SK-N-MC (cell line): ENCODE measurements at regions not wholly inside any gene's neighbourhood (a gene's known extent, or its start where the extent isn't known, plus 50 kb on each side); places are given as distances from the start of the nearest gene placed in this dataset.
"Not testable (repeated sequence)": the region's sequence is repeated elsewhere in the genome, so short reads cannot be mapped to it uniquely, and the experiment has no call there.

Experiments used
- DNase-seq: peaks from one replicate; pipeline ENCODE4 v3.0.0-alpha.2; 2011; ENCODE audit warnings: low read depth, low spot score
- H3K27ac ChIP-seq: fragments of 200-600 bp; sonication (generic); 2 replicates; pipeline ENCODE4 v1.5.1; 2016; ENCODE audit warnings: mixed run types
- H3K36me3 ChIP-seq: fragments of 200-600 bp; sonication (generic); 2 replicates; pipeline ENCODE4 v1.6.1; 2017; ENCODE audit warnings: antibody characterized with exemption, low read length, mixed read lengths; ENCODE audit not compliant: insufficient read depth
- H3K4me3 ChIP-seq: fragments of 200-600 bp; sonication (generic); 2 replicates; pipeline ENCODE4 v1.5.1; 2016
- H3K9ac ChIP-seq: fragments of 200-600 bp; sonication (generic); 2 replicates; pipeline ENCODE4 v1.8.0; 2017; ENCODE audit warnings: mixed run types, mixed read lengths; ENCODE audit not compliant: insufficient read length
- H3K9me3 ChIP-seq: fragments of 200-600 bp; sonication (generic); 2 replicates; pipeline ENCODE4 v1.6.1; 2017; ENCODE audit warnings: low read depth, mild to moderate bottlenecking, antibody characterized with exemption, low read length, moderate library complexity, mixed read lengths
- EZH2 ChIP-seq: fragments of 200-600 bp; sonication (generic); IDR thresholded peaks from one replicate; pipeline ENCODE4 v1.6.1; 2017; ENCODE audit warnings: antibody characterized with exemption
- FOXP2 ChIP-seq: optimal IDR thresholded peaks from 2 replicates; pipeline ENCODE3; 2011; ENCODE audit warnings: mild to moderate bottlenecking, moderate library complexity; ENCODE audit not compliant: insufficient read depth; ENCODE audit errors: extremely low read length, control extremely low read depth
- POLR2AphosphoS5 ChIP-seq: IDR thresholded peaks from 2 replicates; pipeline ENCODE4 v1.6.1; 2012; ENCODE audit warnings: mild to moderate bottlenecking, low read depth, low read length, borderline replicate concordance

DNA sequence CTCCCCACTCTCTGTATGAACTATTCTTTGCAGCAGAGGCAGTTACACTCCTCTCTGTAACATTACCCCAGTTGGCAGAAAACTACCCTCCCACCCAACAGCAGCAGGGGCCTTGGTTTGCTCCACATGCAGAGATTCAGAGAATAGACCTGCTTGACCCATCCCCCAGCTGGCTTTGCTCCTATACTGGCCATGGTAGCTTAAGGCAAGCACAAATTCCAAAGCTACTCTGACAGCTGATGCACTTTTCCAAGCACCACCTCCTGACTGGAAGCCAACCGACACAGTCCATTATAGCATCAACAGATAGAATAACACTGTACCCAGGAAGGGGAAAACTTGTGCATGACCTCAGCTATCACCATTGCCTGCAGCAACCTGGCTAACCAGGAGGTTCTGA lies 846.5 kb upstream of the NCAM2 start:
- H3K27ac ChIP-seq = no peak overlapping the region
- DNase-seq = no peak
- H3K4me3 ChIP-seq = no peak overlapping the region
- no peak overlapping the region for H3K9ac ChIP-seq
- TF ChIP-seq FOXP2 = no peak
- no peak for TF ChIP-seq EZH2
- no peak for TF ChIP-seq POLR2AphosphoS5
- H3K9me3 ChIP-seq = no peaks in the 10 kb centered on the region
- H3K36me3 ChIP-seq = no peaks in the 10 kb centered on the region

DNA sequence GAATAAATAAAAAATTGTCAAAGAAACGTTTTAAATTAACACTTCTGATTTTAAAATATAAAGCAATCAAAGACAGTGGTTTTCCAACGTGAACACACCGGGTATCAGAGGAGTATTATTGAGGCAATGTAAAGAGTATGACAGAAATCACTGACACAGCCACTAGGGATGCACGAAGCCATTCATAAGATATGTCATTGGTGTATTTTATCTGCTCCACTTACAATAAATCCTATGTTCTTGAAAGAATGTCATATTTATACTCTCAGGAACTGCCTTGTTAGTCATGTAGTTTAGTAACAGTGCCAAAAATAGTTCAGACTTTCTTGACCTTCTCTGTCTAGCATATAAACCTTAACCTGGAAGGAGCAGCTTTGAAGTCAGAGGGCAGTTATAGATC lies 835.0 kb upstream of the NCAM2 start:
- TF ChIP-seq POLR2AphosphoS5 (no peak), EZH2 (no peak), FOXP2 (no peak)
- Histone ChIP-seq H3K4me3 (no peak overlapping the region), H3K36me3 (no peaks in the 10 kb centered on the region), H3K27ac (no peak overlapping the region), H3K9ac (no peak overlapping the region), H3K9me3 (no peaks in the 10 kb centered on the region)
- DNase-seq = no peak

DNA sequence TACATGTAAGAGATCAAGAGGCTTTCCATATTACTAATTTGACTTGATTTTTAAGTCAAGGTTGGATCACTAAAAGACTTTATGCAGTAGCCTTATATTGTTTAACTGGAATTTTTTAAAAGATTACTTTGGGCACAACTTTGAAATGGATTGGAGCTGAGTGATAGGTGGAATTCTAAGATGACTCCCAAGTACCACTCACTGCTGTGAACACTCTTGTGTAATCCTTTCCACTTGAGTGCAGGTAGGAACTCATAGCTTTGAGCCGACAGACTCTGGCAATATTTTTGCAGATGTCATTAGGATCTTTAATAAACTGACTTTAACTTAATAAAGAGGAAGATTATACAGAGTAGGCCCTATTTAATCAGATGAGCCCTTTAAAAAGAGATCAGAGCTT lies 831.1 kb upstream of the NCAM2 start:
- H3K9ac ChIP-seq = no peak overlapping the region
- TF ChIP-seq FOXP2 (no peak), POLR2AphosphoS5 (no peak), EZH2 (no peak)
- H3K36me3 ChIP-seq = no peaks in the 10 kb centered on the region
- no peaks in the 10 kb centered on the region for H3K9me3 ChIP-seq
- H3K27ac ChIP-seq = no peak overlapping the region
- H3K4me3 ChIP-seq = no peak overlapping the region
- DNase-seq = no peak

DNA sequence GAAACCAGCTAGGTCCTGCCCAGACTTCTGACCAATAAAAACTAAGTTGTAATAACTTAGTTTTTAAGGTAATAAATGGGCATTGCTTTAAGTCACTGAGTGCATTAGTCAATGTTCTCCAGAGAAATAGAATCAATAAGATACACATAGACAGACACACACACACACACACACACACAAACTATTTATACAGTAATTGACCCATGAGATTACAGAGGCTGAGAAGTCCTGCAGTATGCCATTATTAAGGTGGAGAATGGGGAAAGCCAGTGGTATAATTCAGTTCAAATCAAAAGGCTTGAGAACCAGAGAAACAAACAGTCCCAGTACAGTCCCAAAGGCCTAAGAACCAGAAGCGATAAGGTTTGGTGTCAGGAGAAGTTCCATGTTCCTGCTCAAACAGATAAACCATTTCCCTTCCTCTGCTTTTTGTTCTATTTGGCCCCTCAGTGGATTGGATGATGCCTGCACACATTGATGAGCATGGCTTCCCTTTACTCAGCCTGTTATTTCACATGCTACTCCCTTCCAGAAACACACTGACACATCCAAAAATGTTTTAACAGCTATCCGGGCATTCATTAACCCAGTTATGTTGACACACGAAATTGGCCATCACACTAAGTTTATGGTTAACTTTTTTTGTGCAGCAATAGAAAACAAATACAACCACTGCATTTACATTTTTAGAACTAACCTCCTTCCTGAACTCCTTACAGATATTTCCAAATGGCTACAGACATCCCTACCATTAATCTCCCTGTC lies 828.2 kb upstream of the NCAM2 start:
- H3K9me3 ChIP-seq = no peaks in the 10 kb centered on the region
- H3K4me3 ChIP-seq = no peak overlapping the region
- no peak for DNase-seq
- TF ChIP-seq EZH2 = no peak
- TF ChIP-seq POLR2AphosphoS5 = no peak
- TF ChIP-seq FOXP2 = no peak
- no peak overlapping the region for H3K9ac ChIP-seq
- no peaks in the 10 kb centered on the region for H3K36me3 ChIP-seq
- H3K27ac ChIP-seq = no peak overlapping the region

DNA sequence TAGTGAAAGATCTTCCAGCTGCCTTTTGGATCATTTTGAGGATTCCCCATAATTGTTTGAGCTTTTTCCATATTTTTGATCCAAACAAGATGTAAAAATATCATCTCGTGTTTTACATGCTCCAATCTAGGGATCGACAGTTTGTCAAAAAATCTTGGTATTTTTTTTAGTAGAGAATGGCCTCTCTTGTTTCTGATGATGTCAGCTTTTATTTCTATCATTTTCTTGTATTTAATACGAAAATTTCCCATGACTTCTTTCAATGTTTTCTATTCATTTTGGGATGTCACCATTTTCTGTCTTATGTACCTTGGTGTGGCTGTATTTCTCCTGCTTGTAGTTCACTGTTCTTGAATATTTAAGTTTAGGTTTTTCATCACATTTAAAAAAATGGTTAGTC lies 812.0 kb upstream of the NCAM2 start:
- no peak for TF ChIP-seq EZH2
- no peak for TF ChIP-seq FOXP2
- DNase-seq = no peak

DNA sequence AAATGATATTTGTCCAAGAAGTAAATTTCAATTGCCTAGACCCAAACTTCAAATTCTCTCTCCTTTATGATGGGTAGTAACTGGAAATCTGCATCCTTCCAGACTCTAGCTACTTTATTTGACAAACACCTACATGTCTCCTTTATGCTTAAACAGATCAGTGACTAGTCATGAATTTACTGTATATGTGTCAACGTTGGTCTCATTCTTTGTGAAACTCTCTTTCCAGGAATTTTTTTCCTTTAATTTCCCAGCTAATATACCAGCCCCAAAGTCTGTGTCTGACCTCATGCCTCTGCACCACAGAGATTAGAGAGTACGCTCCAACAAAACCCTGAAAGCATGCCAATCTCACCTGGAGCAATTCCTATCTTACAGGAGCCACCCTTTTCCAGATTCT lies 811.2 kb upstream of the NCAM2 start:
- TF ChIP-seq FOXP2 = no peak
- TF ChIP-seq POLR2AphosphoS5 = no peak
- TF ChIP-seq EZH2 = no peak
- DNase-seq = no peak
- Histone ChIP-seq H3K9ac (no peak overlapping the region), H3K9me3 (no peaks in the 10 kb centered on the region), H3K27ac (no peak overlapping the region), H3K4me3 (no peak overlapping the region), H3K36me3 (no peaks in the 10 kb centered on the region)

More for the DNA sequence above, 812.0 kb upstream of the NCAM2 start:
- H3K4me3 ChIP-seq = no peak overlapping the region
- no peaks in the 10 kb centered on the region for H3K36me3 ChIP-seq
- no peaks in the 10 kb centered on the region for H3K9me3 ChIP-seq
- H3K9ac ChIP-seq = no peak overlapping the region
- H3K27ac ChIP-seq = no peak overlapping the region

DNA sequence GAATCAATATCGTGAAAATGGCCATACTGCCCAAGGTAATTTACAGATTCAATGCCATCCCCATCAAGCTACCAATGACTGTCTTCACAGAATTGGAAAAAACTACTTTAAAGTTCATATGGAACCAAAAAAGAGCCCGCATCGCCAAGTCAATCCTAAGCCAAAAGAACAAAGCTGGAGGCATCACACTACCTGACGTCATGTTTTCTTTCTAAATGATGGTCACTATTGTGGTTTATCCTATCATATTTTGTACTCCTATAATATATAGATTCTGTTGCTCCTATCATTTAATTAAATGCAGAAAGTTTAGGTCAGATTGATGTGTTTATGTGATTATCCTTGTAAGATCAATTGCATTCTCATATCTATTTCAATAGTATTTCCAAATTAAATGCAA lies 796.9 kb upstream of the NCAM2 start:
- H3K9me3 ChIP-seq, H3K27ac ChIP-seq, H3K4me3 ChIP-seq, DNase-seq, H3K36me3 ChIP-seq, H3K9ac ChIP-seq: not testable (repeated sequence)

DNA sequence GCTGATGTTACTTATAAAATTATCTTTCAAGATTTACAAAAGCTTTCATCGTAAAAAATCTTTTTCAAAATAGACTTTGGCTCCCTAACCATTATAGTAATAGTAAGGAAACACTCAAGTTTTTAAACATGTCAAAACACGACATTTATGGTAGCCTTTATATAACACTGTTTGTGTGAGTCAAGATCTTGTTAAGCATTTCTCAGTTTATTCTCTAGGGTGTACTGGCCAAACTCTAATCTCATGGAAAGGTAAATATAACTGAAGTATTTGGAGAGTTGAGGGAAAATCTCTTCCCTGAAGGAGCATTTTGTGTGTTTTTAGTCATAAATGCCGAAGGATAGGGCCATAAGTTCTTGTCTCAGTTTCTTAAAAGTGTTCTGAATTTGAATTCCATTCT lies 790.9 kb upstream of the NCAM2 start:
- no peak overlapping the region for H3K4me3 ChIP-seq
- no peaks in the 10 kb centered on the region for H3K9me3 ChIP-seq

DNA sequence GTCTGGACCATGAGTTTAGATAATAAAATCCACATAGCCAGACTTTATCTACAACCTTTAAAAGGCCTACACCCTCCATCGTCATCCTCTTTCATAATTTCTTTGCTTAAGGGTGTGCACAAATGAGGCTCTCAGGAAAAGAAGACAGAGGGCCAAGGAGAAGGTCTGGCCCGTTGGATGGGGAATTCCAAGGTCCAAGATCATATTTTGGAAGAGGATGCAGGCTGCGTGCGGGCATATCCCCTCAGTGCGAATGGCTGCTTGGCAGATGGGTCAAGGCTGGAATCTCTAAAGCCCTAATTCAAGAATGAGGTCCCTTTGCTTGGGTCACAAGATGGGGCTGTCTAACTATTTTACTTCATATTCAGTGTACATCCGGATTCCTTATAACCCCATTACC lies 782.2 kb upstream of the NCAM2 start:
- no peaks in the 10 kb centered on the region for H3K36me3 ChIP-seq
- no peak for TF ChIP-seq EZH2
- no peak for TF ChIP-seq FOXP2
- TF ChIP-seq POLR2AphosphoS5 = no peak
- H3K9ac ChIP-seq = no peak overlapping the region
- no peak overlapping the region for H3K27ac ChIP-seq
- H3K4me3 ChIP-seq = no peak overlapping the region
- no peak for DNase-seq
- H3K9me3 ChIP-seq = no peaks in the 10 kb centered on the region

More for the DNA sequence above, 790.9 kb upstream of the NCAM2 start:
- no peak for DNase-seq
- H3K36me3 ChIP-seq = no peaks in the 10 kb centered on the region
- no peak overlapping the region for H3K27ac ChIP-seq
- H3K9ac ChIP-seq = no peak overlapping the region
- TF ChIP-seq FOXP2 (no peak), EZH2 (no peak), POLR2AphosphoS5 (no peak)
